CD4-positive, alpha-beta T cell treated with Interleukin-17A for 4 hours (primary cell): ENCODE measurements at regions not wholly inside any gene's neighbourhood (a gene's known extent, or its start where the extent isn't known, plus 50 kb on each side); places are given as distances from the start of the nearest gene placed in this dataset.

Experiments used
- DNase-seq: peaks from one replicate; pipeline ENCODE4 v3.0.0-alpha.2; 2020; ENCODE audit warnings: mixed read lengths

DNA sequence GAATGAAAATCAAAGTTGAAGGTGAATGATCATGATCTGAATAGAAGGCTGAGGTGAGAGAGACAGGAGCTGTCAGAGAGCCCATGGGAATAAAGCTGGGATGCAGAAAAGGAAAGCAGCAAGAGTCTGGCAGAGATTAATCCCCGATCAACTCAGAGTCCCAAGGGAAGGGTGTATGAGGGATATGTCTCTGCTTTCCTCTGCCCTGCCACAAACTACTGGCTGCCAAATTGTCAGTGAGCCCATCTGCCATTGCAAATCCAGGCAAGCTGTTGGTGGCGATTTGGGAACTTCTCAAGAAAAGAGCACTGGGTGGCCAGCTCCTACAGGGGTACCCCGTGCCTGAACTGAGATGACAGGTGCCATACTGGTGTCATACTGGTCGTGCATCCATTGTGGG lies 705.5 kb upstream of the MAN1A1 start:
- no peak for DNase-seq

- no peak for DNase-seq
Observed at GRCh38 chr6:120039664-120040063, 690.1 kb upstream of the MAN1A1 start.

- no peak for DNase-seq
Observed at GRCh38 chr6:120031837-120032236, 682.3 kb upstream of the MAN1A1 start.

DNA sequence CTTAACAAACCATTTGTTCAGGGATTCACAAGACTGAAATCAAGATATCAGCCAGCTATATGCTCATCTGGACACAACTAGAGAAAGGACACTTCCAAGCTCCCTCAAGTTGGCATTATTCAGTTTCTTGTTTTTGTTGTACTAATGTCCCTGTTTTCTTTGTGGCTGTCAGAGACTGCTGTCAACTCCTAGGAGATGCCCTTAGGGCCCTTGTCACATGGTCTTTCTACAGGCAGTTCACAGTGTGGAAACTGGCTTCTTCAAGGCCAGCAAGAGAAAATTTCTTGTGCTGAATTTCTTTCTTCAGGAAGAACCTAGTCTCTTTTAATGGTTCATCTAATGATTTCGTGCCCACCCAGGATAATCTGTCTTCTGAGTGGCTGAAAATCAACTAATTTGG lies 677.2 kb upstream of the MAN1A1 start:
- no peak for DNase-seq

- DNase-seq, result no peak
Observed at GRCh38 chr6:120010075-120010474, 660.5 kb upstream of the MAN1A1 start.

DNA sequence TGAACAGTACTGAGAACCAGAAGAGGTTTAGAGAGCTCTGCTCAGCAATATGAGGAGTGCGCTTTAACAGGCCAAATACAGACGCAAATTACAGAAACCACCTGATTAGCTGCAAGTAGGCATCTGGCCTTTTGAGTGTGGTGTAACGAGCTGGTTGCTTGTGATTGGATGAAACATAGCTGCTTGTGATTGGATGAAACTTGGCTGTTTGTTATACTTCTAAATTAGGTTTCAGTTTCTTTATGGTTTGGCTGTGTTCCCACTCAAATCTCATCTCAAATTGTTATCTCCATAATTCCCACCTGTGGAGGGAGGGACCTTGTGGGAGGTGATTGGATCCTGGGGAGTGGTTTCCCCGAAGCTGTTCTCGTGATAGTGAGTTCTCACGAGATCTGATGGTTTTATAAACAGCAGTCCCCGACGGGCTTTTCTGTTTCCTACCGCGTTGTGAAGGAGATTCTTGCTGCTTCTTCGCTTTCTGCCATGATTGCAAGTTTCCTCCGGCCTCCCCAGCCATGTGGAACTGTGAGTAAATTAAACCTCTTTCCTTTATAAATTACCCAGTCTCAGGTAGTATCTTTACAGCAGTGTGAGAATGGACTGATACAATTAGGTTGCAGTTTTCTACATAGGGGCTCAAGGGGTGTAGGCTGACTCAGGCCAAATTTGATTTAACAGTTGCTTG lies 655.9 kb upstream of the MAN1A1 start:
- DNase-seq, result no peak

DNA sequence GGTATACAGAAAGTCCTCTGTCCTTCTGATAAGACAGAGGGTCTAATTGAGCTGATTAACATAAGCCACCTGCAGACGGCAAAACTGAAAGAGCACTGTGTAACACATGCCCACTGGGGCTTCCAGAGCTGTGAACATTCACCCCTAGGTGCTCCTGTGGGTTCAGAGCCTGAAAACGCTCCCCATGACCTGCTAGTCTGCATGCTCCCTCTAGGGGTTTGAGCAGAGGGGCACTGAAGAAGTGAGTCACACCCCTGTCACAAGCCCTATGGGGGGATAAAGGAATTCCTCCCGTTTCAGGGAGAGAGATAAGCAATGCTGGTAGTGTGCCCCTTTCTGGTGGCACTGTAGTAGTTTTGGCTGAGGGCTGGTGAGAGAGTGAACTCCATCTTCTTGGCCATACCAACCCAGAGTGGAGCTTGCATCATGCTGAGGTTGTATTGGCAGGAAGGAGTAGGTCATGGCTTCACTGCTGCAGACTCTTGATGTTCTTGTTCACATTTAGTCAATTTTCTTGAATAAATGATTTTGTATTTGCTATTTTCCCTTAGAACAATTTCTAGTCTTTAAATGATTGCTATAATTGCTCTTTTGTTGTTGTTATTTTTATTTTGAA lies 637.5 kb upstream of the MAN1A1 start:
- DNase-seq, result no peak

- no peak for DNase-seq
Observed at GRCh38 chr6:119985952-119986736, 636.6 kb upstream of the MAN1A1 start.

DNA sequence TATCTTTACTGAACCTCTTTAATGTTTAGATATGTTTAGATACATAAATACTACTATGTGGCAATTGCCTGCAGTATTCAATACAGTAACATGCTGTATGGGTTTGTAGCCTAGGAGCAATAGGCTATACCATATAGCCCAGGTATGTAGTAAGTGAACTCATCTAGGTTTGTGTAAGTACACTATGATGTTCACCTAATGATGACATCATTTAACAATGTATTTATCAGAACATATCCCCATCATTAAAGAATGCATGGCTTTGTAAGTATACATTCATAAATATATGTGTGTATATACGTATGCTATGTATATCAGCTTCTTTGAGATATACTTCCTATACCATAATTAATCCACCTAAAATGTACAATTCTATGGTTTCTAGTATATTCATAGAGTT lies 631.2 kb upstream of the MAN1A1 start:
- DNase-seq, result no peak

GRCh38 chr6:119979862-119980261 lies 630.3 kb upstream of the MAN1A1 start:
- no peak for DNase-seq

GRCh38 chr6:119978274-119978889 lies 628.8 kb upstream of the MAN1A1 start:
- DNase-seq, result no peak

- no peak for DNase-seq
Observed at GRCh38 chr6:119974430-119975159, 625.0 kb upstream of the MAN1A1 start.

DNA sequence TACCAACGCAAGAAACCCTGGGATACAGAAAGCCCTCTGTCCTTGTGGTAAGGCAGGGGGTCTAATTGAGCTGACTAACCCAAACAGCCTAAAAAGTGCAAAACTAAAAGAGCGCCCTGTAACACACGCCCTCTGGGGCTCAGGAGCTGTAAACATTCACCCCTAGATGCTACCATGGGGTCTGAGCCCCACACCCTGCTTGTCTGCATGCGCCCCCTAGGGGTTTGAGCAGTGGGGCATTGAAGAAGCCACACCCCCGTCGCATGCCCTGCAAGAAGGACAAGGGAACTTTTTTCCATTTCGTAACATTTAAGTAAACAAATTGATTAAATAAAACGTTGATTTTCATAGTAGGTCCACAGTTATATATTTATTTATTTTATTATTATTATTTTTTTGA lies 616.9 kb upstream of the MAN1A1 start:
- peak; percentile 6 for DNase-seq

DNA sequence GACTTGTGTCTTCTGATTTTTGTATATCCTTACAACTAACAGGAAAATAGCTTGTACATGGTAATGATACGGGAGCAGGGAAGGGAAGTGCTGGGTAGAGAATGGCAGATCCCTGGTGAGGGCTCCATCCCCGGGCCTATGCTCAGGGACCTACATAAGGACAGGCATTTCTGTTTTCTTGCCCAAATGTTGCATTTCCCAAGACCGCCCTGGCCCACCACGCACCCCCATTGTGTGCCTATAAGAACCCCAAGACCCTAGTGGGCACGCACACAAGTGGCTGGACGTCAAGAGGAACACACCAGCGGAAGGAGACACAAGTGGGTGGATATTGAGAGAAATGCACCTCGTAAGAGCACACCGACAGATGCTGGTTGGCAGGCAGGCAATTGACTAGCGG lies 616.3 kb upstream of the MAN1A1 start:
- DNase-seq, result no peak

DNA sequence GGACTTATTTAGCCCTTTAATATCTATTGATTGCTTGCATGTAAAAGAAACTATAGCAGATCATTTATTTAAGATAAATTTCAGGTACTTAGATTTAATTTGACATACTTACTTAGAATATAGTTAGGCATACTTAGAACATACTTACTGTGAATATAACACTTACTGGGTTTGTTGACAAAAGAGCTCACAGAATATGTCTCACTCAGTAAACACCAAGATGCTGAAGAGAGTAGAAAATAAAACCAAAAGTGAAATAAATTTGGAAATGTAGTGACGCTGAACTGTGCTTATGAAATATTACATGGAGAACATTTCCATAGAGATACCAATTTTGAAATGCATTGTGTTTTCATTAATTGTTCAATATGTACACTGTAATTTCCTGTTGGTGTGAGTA lies 615.4 kb upstream of the MAN1A1 start:
- no peak for DNase-seq

DNA sequence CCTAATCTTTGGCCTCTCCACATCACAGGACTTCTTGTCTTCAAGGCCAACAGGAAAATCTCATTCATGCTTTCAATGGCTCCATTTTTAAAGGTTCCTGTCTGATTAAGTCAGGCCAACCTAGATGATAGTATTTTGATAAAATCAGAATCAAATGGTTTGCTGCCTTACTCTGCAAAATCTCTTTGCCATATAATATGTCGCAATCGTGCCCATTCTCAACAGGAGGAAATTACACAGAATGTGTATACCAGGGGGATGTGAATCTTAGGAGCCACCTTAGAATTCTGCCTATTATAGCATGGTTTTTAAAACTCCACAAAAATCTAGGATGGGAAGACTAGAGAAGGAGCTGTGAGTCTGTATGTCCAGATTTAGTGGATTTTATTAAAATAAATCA lies 612.9 kb upstream of the MAN1A1 start:
- DNase-seq, result no peak

GRCh38 chr6:119961450-119961849 lies 611.9 kb upstream of the MAN1A1 start:
- DNase-seq, result no peak

DNA sequence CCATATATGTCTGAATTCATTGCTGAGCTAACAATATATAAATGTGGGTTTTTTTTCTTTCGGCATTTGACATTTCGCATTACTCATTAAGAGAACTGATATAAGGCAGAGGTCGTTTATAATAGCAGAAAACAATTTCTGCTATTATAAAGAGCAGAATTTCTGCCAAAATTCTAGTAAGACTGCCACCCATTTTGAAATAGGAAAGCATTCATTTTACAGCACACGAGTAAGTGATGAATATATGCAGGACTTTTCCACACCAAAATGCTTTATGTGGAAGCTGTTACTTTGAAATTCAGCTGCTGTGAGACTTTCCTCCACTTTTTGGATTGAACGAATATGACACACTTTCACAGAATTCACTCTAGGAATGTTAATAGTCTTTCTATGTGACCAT lies 610.9 kb upstream of the MAN1A1 start:
- no peak for DNase-seq

GRCh38 chr6:119960036-119960435 lies 610.5 kb upstream of the MAN1A1 start:
- no peak for DNase-seq

- no peak for DNase-seq
Observed at GRCh38 chr6:119957195-119957594, 607.6 kb upstream of the MAN1A1 start.

GRCh38 chr6:119952696-119953095 lies 603.1 kb upstream of the MAN1A1 start:
- no peak for DNase-seq

- DNase-seq, result no peak
Observed at GRCh38 chr6:119950681-119951080, 601.1 kb upstream of the MAN1A1 start.
